H9 (cell line): ENCODE measurements at regions not wholly inside any gene's neighbourhood (a gene's known extent, or its start where the extent isn't known, plus 50 kb on each side); places are given as distances from the start of the nearest gene placed in this dataset.

Source experiments
- DNase-seq: peaks from one replicate; pipeline ENCODE4 v3.0.0-alpha.2; 2017
- H2AFZ ChIP-seq: one replicate; pipeline ENCODE4 v1.6.1; 2013; ENCODE audit warnings: mild to moderate bottlenecking, low read length, control low read depth, moderate library complexity
- H2AK5ac ChIP-seq: 2 replicates; pipeline ENCODE4 v1.6.1; 2013; ENCODE audit warnings: low read length, control low read depth, mixed read lengths; ENCODE audit not compliant: insufficient read length
- H2BK120ac ChIP-seq: one replicate; pipeline ENCODE4 v1.6.1; 2013; ENCODE audit warnings: low read depth, mild to moderate bottlenecking, low read length, control low read depth, inconsistent platforms; ENCODE audit not compliant: poor library complexity, severe bottlenecking
- H2BK12ac ChIP-seq: 2 replicates; pipeline ENCODE4 v1.6.1; 2013; ENCODE audit warnings: low read length, control low read depth, mixed read lengths, low read depth; ENCODE audit not compliant: insufficient read length
- H2BK15ac ChIP-seq: 2 replicates; pipeline ENCODE4 v1.6.1; 2013; ENCODE audit warnings: low read depth, low read length, control low read depth
- H2BK20ac ChIP-seq: one replicate; pipeline ENCODE4 v1.6.1; 2013; ENCODE audit warnings: low read depth, mild to moderate bottlenecking, low read length, control low read depth, inconsistent platforms; ENCODE audit not compliant: poor library complexity, severe bottlenecking
- H2BK5ac ChIP-seq: 2 replicates; pipeline ENCODE4 v1.6.1; 2013; ENCODE audit warnings: low read length, control low read depth, mixed read lengths; ENCODE audit not compliant: insufficient read length
- H3K14ac ChIP-seq: 2 replicates; pipeline ENCODE4 v1.6.1; 2013; ENCODE audit warnings: low read length, control low read depth; ENCODE audit not compliant: insufficient read depth
- H3K18ac ChIP-seq: 2 replicates; pipeline ENCODE4 v1.6.1; 2013; ENCODE audit warnings: low read depth, mild to moderate bottlenecking, mixed read lengths, low read length, control low read depth; ENCODE audit not compliant: insufficient read length
- H3K23ac ChIP-seq: 2 replicates; pipeline ENCODE4 v1.6.1; 2013; ENCODE audit warnings: low read length, control low read depth, mixed read lengths, low read depth; ENCODE audit not compliant: insufficient read length
- H3K23me2 ChIP-seq: 2 replicates; pipeline ENCODE4 v1.6.1; 2013; ENCODE audit warnings: low read depth, mild to moderate bottlenecking, mixed read lengths, low read length, control low read depth; ENCODE audit not compliant: insufficient read length, poor library complexity, severe bottlenecking
- H3K27ac ChIP-seq: 2 replicates; pipeline ENCODE4 v1.5.1; 2013; ENCODE audit warnings: low read length, control low read depth, mixed read lengths, low read depth; ENCODE audit not compliant: insufficient read length
- H3K27me3 ChIP-seq: 2 replicates; pipeline ENCODE4 v1.6.1; 2013; ENCODE audit warnings: low read length, control low read depth, inconsistent platforms; ENCODE audit not compliant: insufficient read depth
- H3K4ac ChIP-seq: 2 replicates; pipeline ENCODE4 v1.6.1; 2013; ENCODE audit warnings: low read depth, mild to moderate bottlenecking, control low read depth, inconsistent platforms, low read length, moderate library complexity
- H3K4me1 ChIP-seq: 2 replicates; pipeline ENCODE4 v1.6.1; 2013; ENCODE audit warnings: low read length, control low read depth, inconsistent platforms; ENCODE audit not compliant: insufficient read depth
- H3K4me2 ChIP-seq: 2 replicates; pipeline ENCODE4 v1.6.1; 2013; ENCODE audit warnings: low read length, control low read depth, mixed read lengths; ENCODE audit not compliant: insufficient read length, insufficient read depth
- H3K56ac ChIP-seq: 2 replicates; pipeline ENCODE4 v1.6.1; 2013; ENCODE audit warnings: low read depth, mild to moderate bottlenecking, mixed read lengths, low read length, control low read depth; ENCODE audit not compliant: insufficient read length
- H3K79me1 ChIP-seq: 2 replicates; pipeline ENCODE4 v1.6.1; 2013; ENCODE audit warnings: low read depth, mild to moderate bottlenecking, moderate library complexity, low read length, control low read depth, inconsistent platforms; ENCODE audit not compliant: insufficient read depth, poor library complexity, severe bottlenecking
- H3K79me2 ChIP-seq: 2 replicates; pipeline ENCODE4 v1.6.1; 2013; ENCODE audit warnings: low read length, control low read depth, inconsistent platforms; ENCODE audit not compliant: insufficient read depth
- H3K9ac ChIP-seq: 2 replicates; pipeline ENCODE4 v1.6.1; 2013; ENCODE audit warnings: low read length, control low read depth, mixed read lengths; ENCODE audit not compliant: insufficient read length; ENCODE audit errors: extremely low read depth
- H3K9me3 ChIP-seq: one replicate; pipeline ENCODE4 v1.6.1; 2013; ENCODE audit warnings: low read depth, low read length, inconsistent platforms; ENCODE audit not compliant: control insufficient read depth
- H3T11ph ChIP-seq: one replicate; pipeline ENCODE4 v1.6.1; 2013; ENCODE audit warnings: mild to moderate bottlenecking, low read length, control low read depth, inconsistent platforms
- H4K20me1 ChIP-seq: one replicate; pipeline ENCODE4 v1.6.1; 2013; ENCODE audit not compliant: control insufficient read depth, insufficient read length, insufficient read depth
- H4K5ac ChIP-seq: 2 replicates; pipeline ENCODE4 v1.6.1; 2013; ENCODE audit warnings: low read depth, mild to moderate bottlenecking, mixed read lengths, low read length, control low read depth; ENCODE audit not compliant: insufficient read length
- H4K8ac ChIP-seq: replicated peaks from 2 replicates; pipeline ENCODE4 v1.6.1; 2013; ENCODE audit warnings: low read length, control low read depth, mixed read lengths, low read depth; ENCODE audit not compliant: insufficient read length
- H4K91ac ChIP-seq: 2 replicates; pipeline ENCODE4 v1.6.1; 2013; ENCODE audit warnings: low read depth, mild to moderate bottlenecking, moderate library complexity, mixed read lengths, low read length, control low read depth; ENCODE audit not compliant: insufficient read length
- H3K27ac Mint-ChIP-seq, 3 experiments: 2 replicates in 2 of 3; 3 replicates in 1 of 3; pipeline ENCODE4 v1.8.0; 2020 to 2021; ENCODE audit warnings: mixed read lengths in 3 of 3, mild to moderate bottlenecking in 1 of 3, moderate library complexity in 1 of 3
- H3K27me3 Mint-ChIP-seq: 2 replicates; pipeline ENCODE4 v1.8.0; 2021; ENCODE audit warnings: low read depth, mild to moderate bottlenecking, moderate library complexity, mixed read lengths
- H3K36me3 Mint-ChIP-seq, 3 experiments: 2 replicates in 2 of 3; 3 replicates in 1 of 3; pipeline ENCODE4 v1.8.0; 2020 to 2021; ENCODE audit warnings: low read depth in 3 of 3, mixed read lengths in 3 of 3; ENCODE audit not compliant: insufficient read depth in 1 of 3
- H3K4me1 Mint-ChIP-seq, 2 experiments: 2 replicates each; pipeline ENCODE4 v1.8.0; 2020; ENCODE audit warnings: mixed read lengths in 2 of 2
- H3K4me3 Mint-ChIP-seq, 2 experiments: 2 replicates in 1 of 2; 3 replicates in 1 of 2; pipeline ENCODE4 v1.8.0; 2020 to 2021; ENCODE audit warnings: mild to moderate bottlenecking in 2 of 2, mixed read lengths in 2 of 2, moderate library complexity in 1 of 2
- H3K9me3 Mint-ChIP-seq, 2 experiments: 2 replicates in 1 of 2; 3 replicates in 1 of 2; pipeline ENCODE4 v1.8.0; 2020; ENCODE audit warnings: mild to moderate bottlenecking in 2 of 2, mixed read lengths in 2 of 2, moderate library complexity in 1 of 2
- WGBS: extraction: QIAGEN DNeasy Blood & Tissue Kit; methylation state at CpG from one replicate; pipeline ENCODE4 v1.1.7; 2013; ENCODE audit warnings: missing lambda C conversion rate, low lambda C conversion rate, mixed read lengths; ENCODE audit not compliant: insufficient read length; ENCODE audit errors: extremely low coverage; 5-methylcytosine and 5-hydroxymethylcytosine counted together
- TF ChIP-seq, protein P1 (sequence below): fragments of 200-600 bp; sonication (generic); conservative IDR thresholded peaks from 3 replicates; pipeline ENCODE4 v1.8.0; 2021; ENCODE audit warnings: antibody characterized with exemption, mild to moderate bottlenecking

DNA sequence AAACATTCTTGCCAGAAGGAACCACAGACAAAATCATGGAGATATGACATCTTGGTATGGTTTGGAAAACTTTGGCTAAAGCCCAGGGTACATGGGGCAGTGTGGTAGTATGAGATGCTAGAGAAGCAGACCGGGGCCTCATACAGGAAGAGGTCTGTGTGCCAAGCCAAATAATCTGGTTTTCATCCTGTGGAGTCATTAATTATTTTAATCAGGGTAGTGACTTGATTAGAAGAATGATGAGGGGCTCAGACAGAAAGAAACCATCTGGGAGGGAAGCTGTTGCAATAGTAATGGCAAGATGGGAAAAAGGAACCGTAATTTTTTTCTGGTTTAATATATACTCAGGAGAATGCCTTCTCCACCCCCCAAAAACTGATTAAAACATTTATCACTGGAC lies 318.0 kb downstream of the BRINP2 start:
- H3K79me2 ChIP-seq = no peaks in the 10 kb centered on the region
- no peak overlapping the region for H2BK15ac ChIP-seq
- no peak overlapping the region for H3K9ac ChIP-seq
- H4K20me1 ChIP-seq = no peaks in the 10 kb centered on the region
- no peak overlapping the region for H3K14ac ChIP-seq
- no peaks in the 10 kb centered on the region; a peak in 2 of 5 replicates for H3K9me3 Mint-ChIP-seq
- no peak overlapping the region for H3K4me2 ChIP-seq
- no peak overlapping the region for H2BK12ac ChIP-seq
- no peak overlapping the region for H2AK5ac ChIP-seq
- H4K8ac ChIP-seq = no peak overlapping the region
- no peak overlapping the region for H4K5ac ChIP-seq
- WGBS = no CpG with 5 or more reads among the region's 2 CpGs
- no peak overlapping the region for H4K91ac ChIP-seq
- no peaks in the 10 kb centered on the region for H3K79me1 ChIP-seq
- H3K4ac ChIP-seq = no peak overlapping the region
- H2BK5ac ChIP-seq = no peak overlapping the region
- H3K9me3 ChIP-seq = no peaks in the 10 kb centered on the region
- TF ChIP-seq, protein P1, sequence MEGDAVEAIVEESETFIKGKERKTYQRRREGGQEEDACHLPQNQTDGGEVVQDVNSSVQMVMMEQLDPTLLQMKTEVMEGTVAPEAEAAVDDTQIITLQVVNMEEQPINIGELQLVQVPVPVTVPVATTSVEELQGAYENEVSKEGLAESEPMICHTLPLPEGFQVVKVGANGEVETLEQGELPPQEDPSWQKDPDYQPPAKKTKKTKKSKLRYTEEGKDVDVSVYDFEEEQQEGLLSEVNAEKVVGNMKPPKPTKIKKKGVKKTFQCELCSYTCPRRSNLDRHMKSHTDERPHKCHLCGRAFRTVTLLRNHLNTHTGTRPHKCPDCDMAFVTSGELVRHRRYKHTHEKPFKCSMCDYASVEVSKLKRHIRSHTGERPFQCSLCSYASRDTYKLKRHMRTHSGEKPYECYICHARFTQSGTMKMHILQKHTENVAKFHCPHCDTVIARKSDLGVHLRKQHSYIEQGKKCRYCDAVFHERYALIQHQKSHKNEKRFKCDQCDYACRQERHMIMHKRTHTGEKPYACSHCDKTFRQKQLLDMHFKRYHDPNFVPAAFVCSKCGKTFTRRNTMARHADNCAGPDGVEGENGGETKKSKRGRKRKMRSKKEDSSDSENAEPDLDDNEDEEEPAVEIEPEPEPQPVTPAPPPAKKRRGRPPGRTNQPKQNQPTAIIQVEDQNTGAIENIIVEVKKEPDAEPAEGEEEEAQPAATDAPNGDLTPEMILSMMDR = no peak
- no peak overlapping the region for H3K4me3 Mint-ChIP-seq
- H3K23me2 ChIP-seq = no peaks in the 10 kb centered on the region
- H3K18ac ChIP-seq = no peak overlapping the region
- H3K27me3 Mint-ChIP-seq = no peaks in the 10 kb centered on the region; the same call in 1 of the 2 replicates
- no peaks in the 10 kb centered on the region; the same call in 1 of the 2 replicates for H3K4me1 ChIP-seq
- H3K4me1 Mint-ChIP-seq = peaks cover 4 to 6% of the 10 kb centered on the region in 2 experiments
- H3K27ac Mint-ChIP-seq = no peak overlapping the region
- H2BK120ac ChIP-seq = no peak overlapping the region
- H3K27ac ChIP-seq = no peak overlapping the region
- H3K27me3 ChIP-seq = no peaks in the 10 kb centered on the region
- no peaks in the 10 kb centered on the region for H3K36me3 Mint-ChIP-seq
- H2AFZ ChIP-seq = no peak overlapping the region
- H3K23ac ChIP-seq = no peak overlapping the region
- H3T11ph ChIP-seq = no peak overlapping the region
- H3K56ac ChIP-seq = no peak overlapping the region
- DNase-seq = no peak
- H2BK20ac ChIP-seq = no peak overlapping the region
